Hematopoietic multipotent progenitor cell treated with erythropoietin and hydrocortisone succinate and interleukin-3 and kit ligand, for 6 days (in vitro differentiated cells): ENCODE measurements at regions not wholly inside any gene's neighbourhood (a gene's known extent, or its start where the extent isn't known, plus 50 kb on each side); places are given as distances from the start of the nearest gene placed in this dataset.
"Not testable (repeated sequence)": the region's sequence is repeated elsewhere in the genome, so short reads cannot be mapped to it uniquely, and the experiment has no call there.

Source experiments
- DNase-seq: peaks from one replicate; pipeline ENCODE4 v3.0.0-alpha.2; 2015

DNA sequence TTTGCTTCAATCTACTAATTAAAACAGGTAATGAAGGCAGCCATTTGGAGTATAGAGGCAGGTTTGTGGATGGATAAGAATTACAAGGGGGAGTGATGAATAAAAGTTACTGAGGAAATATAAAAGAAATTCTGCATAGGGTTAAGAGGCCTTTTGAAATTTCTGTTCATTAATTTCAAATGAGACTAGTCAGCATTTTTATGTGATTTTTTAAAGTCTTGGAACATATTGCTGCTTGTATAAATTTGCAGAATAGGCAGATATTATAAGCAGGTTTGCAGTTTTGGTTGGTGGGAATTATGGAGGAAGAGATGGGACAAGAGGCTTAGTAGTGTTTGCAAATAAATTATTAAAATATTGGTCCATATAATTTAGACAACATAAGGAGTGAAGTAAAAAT is 750.4 kb upstream of the AGA start:
- DNase-seq: no peak

DNA sequence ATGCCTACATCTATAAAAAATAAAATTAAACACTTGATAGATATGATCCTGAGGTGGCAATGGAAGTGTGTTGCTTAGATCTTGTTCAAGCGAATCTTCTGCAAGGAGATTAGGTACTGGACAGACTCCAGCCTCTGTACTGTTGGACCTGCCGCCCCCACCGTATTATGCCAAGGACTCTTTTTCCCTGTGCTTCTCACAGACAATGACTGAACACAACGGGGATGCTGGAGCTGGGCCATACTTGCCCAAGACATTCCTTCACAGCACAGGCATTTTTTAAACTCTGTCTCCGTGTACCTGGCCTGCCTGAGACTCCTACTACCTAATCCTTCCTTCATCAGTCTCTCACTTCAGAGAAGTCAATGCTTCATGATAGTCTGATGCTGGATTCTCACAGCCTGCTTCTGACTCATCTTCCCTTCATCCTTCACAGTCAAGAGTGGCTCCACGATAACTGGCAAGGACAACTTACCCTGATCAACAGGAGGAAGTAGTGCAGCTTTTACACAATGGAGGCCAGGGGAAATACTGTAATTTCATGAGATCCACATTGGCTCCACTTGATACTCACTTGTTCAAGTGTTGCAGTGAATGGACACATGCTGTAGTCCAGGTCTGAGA is 754.6 kb upstream of the AGA start:
- no peak for DNase-seq

DNA sequence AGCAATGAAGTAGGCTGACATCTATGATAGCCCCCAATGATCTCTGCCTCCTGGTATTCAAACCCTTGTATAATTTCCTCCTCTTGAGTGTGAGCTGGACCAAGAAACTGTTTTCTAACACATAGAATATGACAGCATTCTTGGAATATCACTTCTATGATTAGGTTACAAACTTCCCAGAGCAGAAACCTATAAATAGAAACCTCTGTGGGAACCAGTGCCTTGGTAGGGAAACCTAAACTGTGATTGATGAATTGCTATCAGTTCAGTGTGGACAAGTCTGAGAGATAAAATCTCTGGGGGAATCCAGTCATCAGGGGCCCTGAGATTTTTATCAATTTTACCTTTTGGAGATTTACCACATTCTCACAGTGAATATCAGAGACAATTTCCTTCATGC is 756.5 kb upstream of the AGA start:
- DNase-seq: no peak

DNA sequence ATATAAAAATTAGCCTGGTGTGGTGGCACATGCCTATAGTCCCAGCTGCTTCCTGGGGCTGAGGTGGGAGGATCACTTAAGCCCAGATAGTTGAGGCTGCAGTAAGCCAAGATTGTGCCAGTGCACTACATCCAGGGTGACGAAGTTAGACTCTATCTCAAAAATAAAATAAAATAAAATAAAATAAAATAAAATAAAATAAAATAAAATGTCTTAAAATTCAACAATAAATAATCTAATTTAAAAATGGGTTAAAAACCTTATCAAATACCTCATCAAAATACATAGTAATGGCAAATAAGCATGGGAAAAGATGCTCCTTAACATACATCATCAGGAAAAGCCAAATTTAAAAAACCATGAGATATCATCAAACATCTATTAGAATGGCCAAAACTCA is 760.2 kb upstream of the AGA start:
- no peak for DNase-seq

DNA sequence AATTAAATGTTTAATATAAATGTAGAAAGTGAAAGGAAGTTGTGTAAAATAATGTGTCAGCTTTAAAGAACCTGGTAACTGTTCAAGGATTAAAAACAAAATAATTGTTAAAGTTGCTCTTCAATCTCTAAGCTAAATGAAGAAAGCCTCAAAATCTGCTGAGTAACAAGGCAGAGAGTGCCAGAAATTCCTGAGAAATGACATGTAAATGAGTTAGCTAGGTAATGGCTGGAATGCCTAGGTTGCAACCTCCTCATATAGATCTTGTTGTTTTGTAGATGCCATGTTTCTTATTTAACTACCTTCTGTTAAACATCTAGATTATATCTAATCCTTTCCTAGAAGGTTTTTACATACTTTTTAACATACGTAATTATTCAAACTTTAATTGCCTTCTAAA is 763.6 kb upstream of the AGA start:
- no peak for DNase-seq

DNA sequence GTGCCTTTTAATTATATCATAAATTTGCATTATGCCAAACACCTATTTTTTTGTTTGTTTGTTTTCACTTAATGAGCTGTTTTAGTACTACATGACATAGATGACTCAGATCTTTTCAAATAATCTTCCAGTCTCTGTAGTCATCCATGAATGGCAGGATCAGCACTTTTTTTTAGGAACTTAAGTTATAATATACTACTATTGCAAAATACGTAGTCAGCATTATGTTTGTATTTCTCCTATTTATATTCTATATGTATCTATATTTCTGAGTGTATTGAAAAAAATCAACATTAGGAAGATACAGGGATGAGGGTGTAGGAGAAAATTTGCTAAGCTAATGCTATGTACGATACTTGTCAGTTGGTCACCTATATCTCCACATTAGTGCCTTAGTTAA is 773.1 kb upstream of the AGA start:
- no peak for DNase-seq

DNA sequence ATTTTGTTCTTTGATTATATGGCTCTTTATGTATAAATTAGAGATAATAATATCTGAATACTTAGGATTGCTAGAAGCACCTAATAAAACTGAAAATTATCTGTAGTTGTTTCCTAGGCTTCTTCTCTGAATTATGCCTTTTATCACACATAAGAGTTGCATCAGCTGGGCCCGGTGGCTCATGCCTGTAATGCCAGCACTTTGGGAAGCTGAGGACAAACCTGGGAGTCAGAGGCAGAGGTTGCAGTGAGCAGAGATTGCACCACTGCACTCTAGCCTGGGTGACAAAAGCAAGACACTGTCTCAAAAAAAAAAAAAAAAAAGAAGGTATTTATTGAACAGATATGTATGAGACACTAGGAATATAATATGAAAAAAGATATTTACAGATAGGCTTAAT is 773.5 kb upstream of the AGA start:
- DNase-seq: no peak

DNA sequence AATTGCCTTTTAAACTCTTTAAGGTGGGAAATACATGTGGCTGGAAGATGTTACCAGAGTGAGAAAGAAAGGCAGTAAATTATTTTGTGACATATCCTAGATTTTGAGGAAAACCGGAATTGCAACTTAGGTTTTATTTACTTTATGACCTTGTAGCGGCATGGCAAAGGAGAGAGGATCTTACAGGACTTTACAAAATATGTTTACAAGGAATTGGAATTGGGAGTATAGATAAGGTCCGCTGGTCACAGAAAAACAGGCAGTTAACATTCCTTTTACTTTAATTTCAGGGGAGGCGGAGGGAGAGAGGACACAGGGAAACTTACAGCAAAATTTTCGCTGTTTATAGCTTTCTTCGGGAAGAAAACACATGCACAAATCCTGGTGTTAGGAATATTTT is 784.2 kb upstream of the AGA start:
- DNase-seq: not testable (repeated sequence)

DNA sequence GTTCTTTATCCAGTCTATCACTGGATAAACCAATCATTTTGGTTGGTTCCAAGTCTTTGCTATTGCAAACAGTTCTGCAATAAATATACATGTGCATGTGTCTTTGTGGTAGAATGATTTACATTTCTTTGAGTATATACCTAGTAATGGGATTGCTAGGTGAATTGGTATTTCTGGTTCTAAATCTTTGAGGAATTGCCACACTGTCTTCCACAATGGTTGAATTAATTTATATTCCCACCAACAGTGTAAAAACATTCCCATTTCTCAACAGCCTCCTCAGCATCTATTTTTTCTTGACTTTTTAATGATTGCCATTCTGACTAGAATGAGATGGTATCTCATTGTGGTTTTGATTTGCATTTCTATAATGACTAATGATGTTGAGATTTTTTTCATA is 791.7 kb upstream of the AGA start:
- no peak for DNase-seq

DNA sequence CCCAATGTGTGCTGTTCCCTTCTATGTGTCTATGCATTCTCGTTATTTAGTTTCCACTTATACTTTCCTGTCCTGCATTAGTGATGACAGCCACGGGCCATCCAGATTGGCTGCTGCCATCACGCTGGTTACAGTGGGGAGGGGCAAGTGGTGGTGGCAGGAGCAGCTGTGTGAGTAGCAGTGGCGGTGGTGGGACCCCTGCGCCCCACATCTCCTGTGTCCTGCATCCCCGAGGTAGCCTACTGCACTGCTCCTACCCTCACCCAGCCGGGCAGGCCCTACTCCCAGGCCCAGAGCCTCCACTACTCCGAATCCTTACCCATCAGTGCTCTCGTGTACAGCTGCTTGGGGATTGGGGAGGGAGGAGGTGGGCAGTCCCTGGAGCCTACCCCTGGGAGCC is 798.7 kb upstream of the AGA start:
- DNase-seq: no peak

DNA sequence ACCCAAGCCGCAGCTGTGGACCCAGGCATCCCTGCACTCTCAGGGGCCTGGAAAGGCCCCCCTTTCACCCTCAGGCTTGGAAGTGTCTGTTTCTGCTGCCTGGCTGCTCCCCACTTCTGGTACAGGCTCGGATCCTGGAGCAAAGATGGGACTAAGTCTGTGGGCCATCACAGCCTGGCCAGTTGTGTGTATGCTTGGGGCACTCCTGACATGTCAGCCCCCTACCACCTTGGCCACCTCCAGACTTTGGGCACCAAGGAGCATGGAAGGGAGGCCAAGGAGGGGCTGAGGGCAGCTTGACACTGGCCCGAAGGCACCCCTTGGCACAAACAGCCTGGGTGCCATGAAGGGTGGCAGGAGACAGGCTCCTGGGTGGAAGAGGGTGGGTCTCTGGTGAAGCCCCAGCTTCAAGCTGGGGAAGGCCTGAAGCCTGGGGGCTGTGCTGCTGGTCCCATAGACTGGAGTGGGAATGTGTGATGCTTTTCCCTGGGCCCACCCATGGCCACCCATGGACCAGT is 799.4 kb upstream of the AGA start:
- no peak for DNase-seq

DNA sequence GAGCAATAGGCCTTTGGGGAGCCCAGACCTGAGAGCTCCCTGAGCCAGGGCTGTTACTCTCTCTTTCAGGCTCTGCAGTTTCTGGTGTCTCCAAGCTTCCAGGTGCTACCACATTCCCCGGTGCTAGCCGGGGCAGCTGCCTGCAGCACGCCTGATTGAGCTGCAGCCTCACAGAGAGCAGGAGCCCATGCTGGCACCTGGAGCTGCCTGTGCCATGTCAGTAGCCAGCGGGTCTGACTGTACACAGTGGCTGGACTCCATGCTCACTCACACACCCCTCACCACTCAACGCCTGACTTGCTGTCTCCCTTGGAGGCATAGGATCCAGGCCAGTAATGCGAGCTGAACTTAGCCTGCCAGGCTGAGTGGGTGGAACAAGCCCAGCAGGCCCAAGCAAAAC is 800.4 kb upstream of the AGA start:
- DNase-seq: no peak

DNA sequence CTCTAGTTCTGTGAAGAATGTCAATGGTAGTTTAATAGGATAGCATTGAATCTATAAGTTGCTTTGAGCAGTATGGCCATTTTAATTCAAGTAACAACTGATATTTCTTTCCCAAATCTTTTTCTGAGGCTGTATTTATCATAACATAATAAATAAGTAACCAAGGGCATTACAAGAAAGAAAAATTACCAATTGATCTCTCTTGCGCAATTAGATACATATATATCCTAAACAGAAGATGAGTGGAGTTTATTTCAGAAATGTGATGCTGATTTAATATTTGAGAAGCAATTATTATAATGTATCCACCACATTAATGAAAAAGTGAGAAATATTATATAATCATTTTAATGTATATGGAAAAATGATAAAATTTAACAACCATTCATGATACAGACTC is 802.5 kb upstream of the AGA start:
- no peak for DNase-seq

DNA sequence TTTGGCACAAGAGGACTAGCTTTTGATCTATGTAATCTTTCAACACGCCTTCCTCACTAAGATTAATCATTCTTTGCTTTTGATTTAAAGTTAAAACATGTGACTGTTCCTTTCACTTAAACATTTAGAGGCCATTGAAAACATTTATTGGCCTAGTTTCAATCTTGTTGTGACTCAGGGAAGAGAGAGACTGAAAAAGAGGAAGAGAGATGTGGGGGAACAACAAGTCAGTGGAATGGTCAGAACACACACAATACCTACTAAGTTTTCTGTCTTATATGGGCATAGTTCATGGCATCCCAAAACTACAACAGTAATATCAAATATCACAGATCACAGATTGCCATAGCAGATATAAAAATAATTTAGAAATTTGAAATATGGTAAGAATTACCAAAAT is 812.9 kb upstream of the AGA start:
- no peak for DNase-seq

DNA sequence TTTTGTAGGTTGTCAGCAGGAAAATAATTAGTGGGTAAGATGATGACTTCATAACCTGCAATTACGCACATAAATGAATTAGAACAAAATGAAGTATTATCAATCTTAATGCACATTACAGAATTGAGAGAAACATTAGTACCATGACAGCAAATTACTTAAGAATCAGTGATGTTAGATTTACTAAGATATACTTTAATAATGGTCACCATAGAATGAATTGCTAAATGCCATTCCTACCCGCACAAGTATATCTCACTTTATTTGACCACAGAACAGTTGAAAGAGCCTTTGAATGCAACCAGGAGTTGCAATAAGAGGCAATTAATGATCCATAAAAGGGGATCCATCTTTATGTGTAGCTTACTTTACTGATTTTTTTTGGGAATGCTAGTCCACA is 816.4 kb upstream of the AGA start:
- no peak for DNase-seq

DNA sequence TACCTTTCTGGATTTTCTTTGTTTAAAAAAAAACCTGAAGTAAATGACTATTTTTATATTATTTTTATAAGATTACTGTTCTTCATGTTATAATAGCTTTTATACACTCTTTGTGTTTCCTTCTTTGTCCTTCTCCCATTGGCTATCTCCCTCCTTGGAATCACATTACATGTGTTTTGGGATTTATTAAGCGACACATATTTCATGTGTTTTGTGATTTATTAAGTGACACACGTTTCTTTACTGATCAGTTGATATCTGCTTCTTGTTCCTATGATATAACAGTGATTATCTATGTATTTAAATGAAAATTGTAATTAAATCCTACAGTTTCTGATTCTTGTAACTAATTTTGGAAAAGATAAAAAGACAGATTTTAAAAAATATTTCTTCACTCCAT is 817.3 kb upstream of the AGA start:
- DNase-seq: no peak

DNA sequence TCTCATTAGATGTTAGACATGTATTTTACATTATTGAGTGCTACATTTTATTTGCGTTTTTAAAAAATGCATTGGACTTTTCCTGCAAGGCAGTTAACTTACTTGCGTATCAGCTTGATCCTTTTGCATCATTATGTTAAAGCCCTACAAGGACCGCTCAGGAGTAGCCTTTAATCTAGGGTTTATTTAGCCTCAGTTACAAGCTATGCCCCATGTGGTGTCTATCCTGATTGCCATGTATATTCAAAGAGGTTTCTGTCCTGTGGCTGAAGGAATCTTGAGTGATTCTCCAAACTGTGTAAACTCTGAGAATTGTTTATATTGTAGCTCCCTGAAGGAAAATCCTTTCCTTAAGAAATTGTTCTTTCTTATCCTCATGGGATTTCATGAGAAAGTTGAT is 821.8 kb upstream of the AGA start:
- no peak for DNase-seq

DNA sequence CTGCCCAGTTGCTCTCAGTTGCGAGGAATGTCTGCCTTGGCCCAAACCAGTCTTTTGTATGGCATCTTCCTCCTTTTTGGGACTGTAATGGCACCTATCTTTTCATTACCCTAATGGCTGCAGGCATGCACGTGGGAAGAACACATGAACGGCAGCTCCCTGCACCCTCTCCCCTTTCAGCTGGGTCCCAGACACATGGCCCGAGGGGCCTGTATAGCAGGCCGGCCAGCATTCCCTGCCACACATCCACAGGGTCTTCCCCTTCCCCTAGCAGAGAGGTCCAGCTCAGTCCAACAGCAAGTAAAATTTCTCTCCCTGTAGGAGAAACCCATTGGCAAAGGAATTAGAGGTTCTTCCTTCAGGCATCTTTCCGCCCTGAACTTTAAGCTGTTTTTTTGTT is 829.1 kb upstream of the AGA start:
- DNase-seq: no peak

DNA sequence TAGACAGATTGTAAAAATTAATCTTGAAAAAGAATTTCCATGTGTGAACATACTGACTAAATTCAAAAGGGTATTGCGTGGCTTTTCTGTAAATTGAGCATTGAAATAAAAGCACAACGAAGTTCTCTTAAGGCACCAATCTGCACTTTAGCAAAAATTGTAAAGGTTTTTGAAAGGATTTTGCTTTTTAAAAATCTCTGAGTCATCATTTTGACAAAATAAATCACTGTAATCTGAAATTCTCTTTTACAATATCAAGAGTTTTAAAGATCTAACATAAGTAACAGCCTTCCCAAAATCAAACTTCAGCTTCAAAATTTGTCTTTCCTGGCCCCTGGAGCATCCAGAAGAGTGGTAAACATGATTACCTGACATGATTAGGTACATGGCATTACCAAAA is 830.9 kb upstream of the AGA start:
- DNase-seq: no peak

DNA sequence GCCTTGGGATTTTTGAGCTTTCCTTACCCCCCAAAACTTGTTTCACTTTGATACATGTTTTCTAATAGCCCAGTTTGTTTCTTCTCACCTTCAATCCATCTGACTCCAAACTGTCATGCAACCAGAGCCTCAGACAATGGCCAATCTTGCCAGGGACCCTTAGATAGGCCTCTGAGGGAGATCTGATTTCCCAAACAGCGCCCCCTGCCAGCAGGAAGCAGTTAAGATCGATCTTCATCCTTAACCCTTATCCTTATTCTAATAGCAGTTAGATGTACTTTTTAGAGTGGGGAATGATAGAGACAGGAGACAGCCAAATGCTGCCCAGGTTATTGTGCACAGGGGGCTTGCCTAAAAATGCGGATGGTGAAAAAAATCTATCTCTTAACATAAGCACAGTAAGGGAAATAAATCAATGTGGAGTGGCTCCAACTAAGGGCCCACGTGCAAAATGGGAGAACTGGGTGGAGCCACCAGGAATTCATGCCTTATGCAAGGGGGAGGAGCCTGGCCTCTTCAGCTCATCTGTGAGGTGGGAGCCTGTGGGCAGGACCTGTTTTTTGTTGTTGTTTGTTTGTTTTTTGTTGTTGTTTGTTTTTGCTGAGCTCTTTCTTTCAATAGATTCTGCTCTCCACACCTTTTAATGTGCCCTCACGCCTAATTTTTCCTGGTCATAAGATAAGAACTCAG is 833.6 kb upstream of the AGA start:
- DNase-seq: peak; percentile 1

DNA sequence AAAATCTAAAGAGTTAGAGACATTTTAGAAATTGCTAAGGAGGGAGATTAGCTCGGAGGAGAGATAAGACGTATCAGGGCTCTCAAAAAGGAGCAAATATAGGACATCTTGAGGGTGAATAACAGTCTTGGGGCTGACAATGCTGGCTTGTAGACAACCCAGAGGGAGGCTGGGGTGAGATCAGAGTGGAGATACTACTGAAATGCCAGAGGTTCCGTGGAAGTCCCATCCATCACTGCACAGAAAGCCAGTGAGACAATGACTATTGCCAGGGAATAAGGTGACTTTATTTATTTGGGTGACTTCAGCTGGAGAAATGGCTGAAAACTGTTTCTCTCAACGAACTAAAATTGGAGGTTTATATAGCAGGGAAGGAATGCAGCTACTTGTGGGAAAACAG is 838.1 kb upstream of the AGA start:
- DNase-seq: no peak

DNA sequence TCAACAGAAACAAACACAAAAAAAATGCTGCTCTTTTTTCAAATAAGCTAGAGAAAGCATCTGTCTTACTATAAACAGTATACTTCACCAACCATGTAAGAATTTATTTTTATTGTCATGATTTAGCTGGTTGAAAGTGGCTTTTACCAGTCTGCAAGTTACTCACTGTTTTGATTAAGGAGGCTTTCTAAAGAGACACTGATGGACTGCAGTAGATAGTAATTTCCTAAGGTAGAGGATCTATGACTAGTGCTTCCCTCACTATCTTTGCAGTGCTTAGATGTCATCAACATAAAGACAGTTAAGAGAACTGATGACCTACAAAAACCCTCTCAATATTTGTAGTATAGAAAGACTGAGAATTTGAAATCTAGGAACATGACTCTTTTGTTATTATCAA is 846.2 kb upstream of the AGA start:
- no peak for DNase-seq

DNA sequence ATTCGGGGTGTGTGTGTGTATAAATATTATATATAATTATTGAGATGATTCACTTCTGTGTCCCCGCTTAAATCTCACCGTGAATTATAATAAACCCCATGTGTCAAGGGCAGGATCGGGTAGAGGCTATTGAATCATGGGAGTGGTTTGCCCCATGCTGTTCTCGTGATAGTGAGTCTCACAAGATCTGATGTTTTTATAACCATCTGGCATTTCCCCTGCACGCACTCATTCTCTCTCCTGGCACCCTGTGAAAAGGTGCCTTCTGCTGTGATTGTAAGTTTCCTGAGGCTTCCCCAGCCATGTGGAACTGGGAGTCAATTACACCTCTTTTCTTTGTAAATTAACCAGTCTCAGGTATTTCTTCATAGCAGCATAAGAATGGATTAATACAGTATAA is 851.4 kb upstream of the AGA start:
- DNase-seq: no peak

DNA sequence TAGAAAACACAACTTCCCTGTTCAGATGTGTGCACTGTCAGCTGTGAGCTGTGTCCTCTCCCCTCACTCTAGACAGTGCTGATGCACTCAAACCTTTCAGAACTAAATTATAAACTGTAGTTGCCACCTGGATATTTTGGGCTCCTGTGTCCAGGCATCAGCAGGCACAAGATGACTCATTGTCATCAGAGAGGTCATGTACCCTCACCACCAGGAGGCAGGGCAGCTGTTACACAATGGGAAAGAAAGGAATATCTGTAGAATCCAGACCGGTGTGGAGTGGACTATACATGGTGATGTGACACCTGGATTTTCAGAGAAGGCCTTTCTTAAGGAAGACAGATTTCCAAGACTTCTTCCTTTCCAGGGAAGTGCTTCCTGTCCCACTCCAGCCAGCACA is 854.4 kb upstream of the AGA start:
- DNase-seq: no peak

DNA sequence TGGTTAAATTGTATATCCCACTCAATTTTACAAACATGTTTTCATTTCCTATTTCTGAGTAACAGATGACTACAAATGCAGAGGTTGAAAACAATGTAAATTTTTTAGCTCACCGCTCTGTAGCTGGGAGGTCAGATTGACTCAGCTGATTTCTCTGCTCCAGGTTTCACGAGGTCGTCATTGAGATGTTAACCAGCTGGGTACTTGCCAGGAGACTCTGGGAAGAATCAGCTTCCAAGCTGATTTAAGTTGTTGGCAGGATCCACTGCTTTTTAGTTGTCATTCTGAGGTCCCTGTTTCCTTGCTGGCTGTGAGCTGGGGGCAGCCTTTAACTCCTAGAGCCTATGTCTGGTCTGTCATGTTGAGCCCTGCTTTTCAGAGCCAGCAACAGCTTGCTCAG is 864.3 kb upstream of the AGA start:
- DNase-seq: no peak
